ENCODE measurements at regions not wholly inside any gene's neighbourhood (a gene's known extent, or its start where the extent isn't known, plus 50 kb on each side); places are given as distances from the start of the nearest gene placed in this dataset.

- H3F3A ChIP-seq (ENCODE audit: insufficient read depth, low read length), result no peaks in the 10 kb centered on the region
- H3K36me3 ChIP-seq (replicated peaks; ENCODE audit: insufficient read depth, low read length), result no peaks in the 10 kb centered on the region
- H3K4me1 ChIP-seq (ENCODE audit: low read length), result no peaks in the 10 kb centered on the region
- H3K27ac ChIP-seq (ENCODE audit: low read length), result no peak overlapping the region
- H3K9ac ChIP-seq (ENCODE audit: low read length), result no peak overlapping the region
- DNase-seq, result no peak
- no peak overlapping the region for H2AFZ ChIP-seq (ENCODE audit: low read length)
- TF ChIP-seq EZH2phosphoT487 (IDR thresholded peaks at IDR 0.05; ENCODE audit: low read length) (no peak), CTCF (IDR thresholded peaks at IDR 0.05; ENCODE audit: low read length) (no peak), EZH2 (optimal IDR thresholded peaks at IDR 0.05; ENCODE audit: low read depth, low read length) (no peak)
- H4K20me1 ChIP-seq (ENCODE audit: insufficient read depth, low read length), result no peaks in the 10 kb centered on the region
- H3K27me3 ChIP-seq (replicated peaks; ENCODE audit: insufficient read depth, low read length), result no peaks in the 10 kb centered on the region
- H3K79me2 ChIP-seq (ENCODE audit: low read length), result no peaks in the 10 kb centered on the region
- no peaks in the 10 kb centered on the region for H3K9me2 ChIP-seq (replicated peaks; ENCODE audit: insufficient read depth, low read length)
- H3K4me2 ChIP-seq (ENCODE audit: low read depth, low read length), result no peak overlapping the region
- no peaks in the 10 kb centered on the region for H3K9me3 ChIP-seq (replicated peaks; ENCODE audit: insufficient read depth, low read length)
- H3K4me3 ChIP-seq (ENCODE audit: low read length), result no peak overlapping the region
Observed at GRCh38 chr2:200252265-200253067, 54.0 kb upstream of the SPATS2L start.

GRCh38 chr2:200253639-200254038, 52.9 kb upstream of the SPATS2L start:
- no peak overlapping the region for H3K4me2 ChIP-seq (ENCODE audit: low read depth, low read length)
- H3K4me3 ChIP-seq (ENCODE audit: low read length), result no peak overlapping the region
- no peak overlapping the region for H3K27ac ChIP-seq (ENCODE audit: low read length)
- TF ChIP-seq CTCF (IDR thresholded peaks at IDR 0.05; ENCODE audit: low read length) (no peak), EZH2 (optimal IDR thresholded peaks at IDR 0.05; ENCODE audit: low read depth, low read length) (no peak), EZH2phosphoT487 (IDR thresholded peaks at IDR 0.05; ENCODE audit: low read length) (no peak)
- H3K9me3 ChIP-seq (replicated peaks; ENCODE audit: insufficient read depth, low read length), result no peaks in the 10 kb centered on the region
- H3K4me1 ChIP-seq (ENCODE audit: low read length), result no peaks in the 10 kb centered on the region
- H3K9ac ChIP-seq (ENCODE audit: low read length), result no peak overlapping the region
- no peaks in the 10 kb centered on the region for H3K27me3 ChIP-seq (replicated peaks; ENCODE audit: insufficient read depth, low read length)
- DNase-seq, result no peak
- H2AFZ ChIP-seq (ENCODE audit: low read length), result no peak overlapping the region
- no peaks in the 10 kb centered on the region for H3F3A ChIP-seq (ENCODE audit: insufficient read depth, low read length)
- no peaks in the 10 kb centered on the region for H3K9me2 ChIP-seq (replicated peaks; ENCODE audit: insufficient read depth, low read length)
- H3K36me3 ChIP-seq (replicated peaks; ENCODE audit: insufficient read depth, low read length), result no peaks in the 10 kb centered on the region
- no peaks in the 10 kb centered on the region for H3K79me2 ChIP-seq (ENCODE audit: low read length)
- H4K20me1 ChIP-seq (ENCODE audit: insufficient read depth, low read length), result no peaks in the 10 kb centered on the region

DNA sequence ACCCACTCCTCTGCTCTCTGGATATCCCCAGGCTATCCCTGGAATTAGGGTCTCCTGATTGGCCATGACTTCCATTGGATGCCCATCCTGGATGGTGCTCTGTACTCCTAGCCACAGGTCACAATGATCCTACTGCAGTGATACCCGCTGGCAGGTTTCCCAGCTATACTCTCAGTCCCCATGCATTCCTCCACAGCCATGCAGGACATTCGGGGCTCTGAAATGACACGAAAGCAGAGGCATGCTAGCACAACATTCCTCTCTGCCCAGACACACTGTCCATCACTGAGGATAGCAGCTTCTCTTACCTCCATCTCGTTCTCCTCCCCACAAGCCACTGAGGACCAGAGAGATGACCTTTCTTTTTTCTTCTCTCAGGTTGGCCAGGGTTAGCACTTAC, 51.7 kb upstream of the SPATS2L start:
- H3K4me3 ChIP-seq (ENCODE audit: low read length), result no peak overlapping the region
- no peak overlapping the region for H2AFZ ChIP-seq (ENCODE audit: low read length)
- no peaks in the 10 kb centered on the region for H3K36me3 ChIP-seq (replicated peaks; ENCODE audit: insufficient read depth, low read length)
- no peaks in the 10 kb centered on the region for H3K79me2 ChIP-seq (ENCODE audit: low read length)
- H3K4me2 ChIP-seq (ENCODE audit: low read depth, low read length), result no peak overlapping the region
- no peaks in the 10 kb centered on the region for H3F3A ChIP-seq (ENCODE audit: insufficient read depth, low read length)
- no peak overlapping the region for H3K27ac ChIP-seq (ENCODE audit: low read length)
- H3K27me3 ChIP-seq (replicated peaks; ENCODE audit: insufficient read depth, low read length), result no peaks in the 10 kb centered on the region
- TF ChIP-seq CTCF (IDR thresholded peaks at IDR 0.05; ENCODE audit: low read length) (no peak), EZH2phosphoT487 (IDR thresholded peaks at IDR 0.05; ENCODE audit: low read length) (no peak), EZH2 (optimal IDR thresholded peaks at IDR 0.05; ENCODE audit: low read depth, low read length) (no peak)
- no peaks in the 10 kb centered on the region for H3K4me1 ChIP-seq (ENCODE audit: low read length)
- H4K20me1 ChIP-seq (ENCODE audit: insufficient read depth, low read length), result no peaks in the 10 kb centered on the region
- H3K9ac ChIP-seq (ENCODE audit: low read length), result no peak overlapping the region
- DNase-seq, result no peak
- H3K9me3 ChIP-seq (replicated peaks; ENCODE audit: insufficient read depth, low read length), result no peaks in the 10 kb centered on the region
- no peaks in the 10 kb centered on the region for H3K9me2 ChIP-seq (replicated peaks; ENCODE audit: insufficient read depth, low read length)
